ENCODE measurements at regions not wholly inside any gene's neighbourhood (a gene's known extent, or its start where the extent isn't known, plus 50 kb on each side); places are given as distances from the start of the nearest gene placed in this dataset.

DNA sequence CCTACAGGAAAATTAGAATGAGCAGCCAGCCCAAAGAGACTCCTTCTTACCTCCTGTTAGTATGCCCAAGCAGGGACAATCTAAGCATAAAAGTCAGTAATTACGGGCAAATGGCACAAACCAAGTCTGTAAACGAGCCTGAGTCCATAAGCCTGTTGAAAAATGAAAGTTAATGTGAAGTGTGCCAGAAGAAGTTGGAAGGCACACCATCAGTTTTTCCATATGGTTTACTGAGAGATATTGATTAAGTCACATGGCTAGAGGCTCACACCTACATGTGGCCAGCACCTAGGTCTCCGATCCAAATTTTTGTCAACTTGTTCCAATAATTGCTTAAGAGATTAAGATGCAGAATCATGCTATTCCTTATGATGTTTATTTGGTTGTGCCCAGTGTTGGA is 242.4 kb upstream of the CSF3R start:
- Histone ChIP-seq H3K27ac (ENCODE audit: low read depth in 1 of 2, low read length in 1 of 2) (no peak overlapping the region), H3K4me1 (ENCODE audit: control insufficient read depth in 2 of 2, insufficient read depth in 2 of 2, low read length in 2 of 2) (no peaks in the 10 kb centered on the region), H3K9me3 (ENCODE audit: control insufficient read depth in 2 of 2, insufficient read depth in 1 of 2, low read length in 1 of 2) (no peaks in the 10 kb centered on the region), H3K27me3 (ENCODE audit: control insufficient read depth in 2 of 2, insufficient read depth in 1 of 2, low read length in 1 of 2) (peaks cover 0 to 11% of the 10 kb centered on the region in 2 donors), H3K36me3 (ENCODE audit: control insufficient read depth in 2 of 2, insufficient read depth in 2 of 2, low read length in 1 of 2) (no peaks in the 10 kb centered on the region), H3K4me3 (ENCODE audit: low read length in 2 of 2) (no peak overlapping the region)
- no peak for DNase-seq (ENCODE audit: low read depth in 6 of 9, low spot score in 9 of 9)
- WGBS: 85% methylated on average over 3 of the region's 3 CpGs

DNA sequence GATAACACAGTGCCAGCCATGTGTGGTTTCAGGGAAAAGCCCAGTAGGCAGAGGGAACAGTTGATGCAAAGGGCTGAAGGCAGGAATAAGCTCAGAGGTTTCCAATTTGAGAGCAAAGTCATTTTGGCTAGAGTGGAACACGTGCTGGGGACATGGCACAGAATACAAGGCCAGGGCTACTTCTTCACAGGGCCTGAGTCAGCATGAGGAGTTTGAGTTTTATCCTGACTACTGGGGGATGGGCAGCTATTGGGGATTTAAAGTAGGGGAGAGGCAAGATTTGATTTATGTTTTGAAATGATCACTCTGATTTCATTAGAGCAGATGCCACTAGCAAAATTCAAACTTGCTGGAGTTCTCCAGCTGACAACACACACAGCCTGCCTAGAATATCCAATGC is 241.1 kb upstream of the CSF3R start:
- Histone ChIP-seq H3K36me3 (ENCODE audit: control insufficient read depth in 2 of 2, insufficient read depth in 2 of 2, low read length in 1 of 2) (no peaks in the 10 kb centered on the region), H3K4me1 (ENCODE audit: control insufficient read depth in 2 of 2, insufficient read depth in 2 of 2, low read length in 2 of 2) (no peaks in the 10 kb centered on the region), H3K27me3 (ENCODE audit: control insufficient read depth in 2 of 2, insufficient read depth in 1 of 2, low read length in 1 of 2) (peaks cover 0 to 1% of the 10 kb centered on the region in 2 donors), H3K27ac (ENCODE audit: low read depth in 1 of 2, low read length in 1 of 2) (no peak overlapping the region), H3K9me3 (ENCODE audit: control insufficient read depth in 2 of 2, insufficient read depth in 1 of 2, low read length in 1 of 2) (no peaks in the 10 kb centered on the region), H3K4me3 (ENCODE audit: low read length in 2 of 2) (no peak overlapping the region)
- WGBS: 54% methylated on average over 1 of the region's 1 CpG
- DNase-seq (ENCODE audit: low read depth in 6 of 9, low spot score in 9 of 9): no peak

GRCh38 chr1:36722871-36723270 is 240.2 kb upstream of the CSF3R start:
- 87% methylated on average over 5 of the region's 5 CpGs for WGBS
- no peak for DNase-seq (ENCODE audit: low read depth in 6 of 9, low spot score in 9 of 9)
- Histone ChIP-seq H3K9me3 (ENCODE audit: control insufficient read depth in 2 of 2, insufficient read depth in 1 of 2, low read length in 1 of 2) (no peaks in the 10 kb centered on the region), H3K36me3 (ENCODE audit: control insufficient read depth in 2 of 2, insufficient read depth in 2 of 2, low read length in 1 of 2) (no peaks in the 10 kb centered on the region), H3K4me3 (ENCODE audit: low read length in 2 of 2) (no peak overlapping the region), H3K4me1 (ENCODE audit: control insufficient read depth in 2 of 2, insufficient read depth in 2 of 2, low read length in 2 of 2) (no peaks in the 10 kb centered on the region), H3K27me3 (ENCODE audit: control insufficient read depth in 2 of 2, insufficient read depth in 1 of 2, low read length in 1 of 2) (no peaks in the 10 kb centered on the region), H3K27ac (ENCODE audit: low read depth in 1 of 2, low read length in 1 of 2) (no peak overlapping the region)

- Histone ChIP-seq H3K27me3 (ENCODE audit: control insufficient read depth in 2 of 2, insufficient read depth in 1 of 2, low read length in 1 of 2) (no peaks in the 10 kb centered on the region), H3K9me3 (ENCODE audit: control insufficient read depth in 2 of 2, insufficient read depth in 1 of 2, low read length in 1 of 2) (no peaks in the 10 kb centered on the region), H3K36me3 (ENCODE audit: control insufficient read depth in 2 of 2, insufficient read depth in 2 of 2, low read length in 1 of 2) (no peaks in the 10 kb centered on the region), H3K4me1 (ENCODE audit: control insufficient read depth in 2 of 2, insufficient read depth in 2 of 2, low read length in 2 of 2) (no peaks in the 10 kb centered on the region), H3K27ac (ENCODE audit: low read depth in 1 of 2, low read length in 1 of 2) (no peak overlapping the region), H3K4me3 (ENCODE audit: low read length in 2 of 2) (no peak overlapping the region)
- WGBS: 85% methylated on average over 6 of the region's 6 CpGs
- DNase-seq (ENCODE audit: low read depth in 6 of 9, low spot score in 9 of 9): no peak
Measured at GRCh38 chr1:36721261-36721660, 238.5 kb upstream of the CSF3R start.

- no peak for DNase-seq (ENCODE audit: low read depth in 6 of 9, low spot score in 9 of 9)
- H3K27me3 ChIP-seq (ENCODE audit: control insufficient read depth in 2 of 2, insufficient read depth in 1 of 2, low read length in 1 of 2): no peaks in the 10 kb centered on the region
- 75% methylated on average over 2 of the region's 2 CpGs for WGBS
Measured at GRCh38 chr1:36717431-36717830, 234.7 kb upstream of the CSF3R start.

DNA sequence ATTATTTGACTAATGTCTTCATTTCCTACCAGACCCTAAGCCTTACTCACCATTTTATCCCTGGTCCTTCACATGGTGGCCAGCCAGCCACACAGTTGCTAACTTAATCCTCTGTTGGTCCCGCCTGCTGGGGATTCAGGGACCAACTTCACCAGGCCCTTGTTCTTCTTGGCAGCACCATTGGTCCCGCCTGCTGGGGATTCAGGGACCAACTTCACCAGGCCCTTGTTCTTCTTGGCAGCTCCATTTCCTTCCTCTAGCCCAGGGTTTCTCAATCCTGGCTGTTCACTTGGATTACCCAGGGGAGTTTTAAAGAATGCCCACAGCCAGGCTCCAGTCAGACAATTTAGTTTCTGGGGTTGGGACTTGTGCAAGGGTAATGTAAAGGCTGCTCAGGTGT is 233.1 kb upstream of the CSF3R start:
- Histone ChIP-seq H3K4me1 (ENCODE audit: control insufficient read depth in 2 of 2, insufficient read depth in 2 of 2, low read length in 2 of 2) (no peaks in the 10 kb centered on the region), H3K9me3 (ENCODE audit: control insufficient read depth in 2 of 2, insufficient read depth in 1 of 2, low read length in 1 of 2) (no peaks in the 10 kb centered on the region), H3K4me3 (ENCODE audit: low read length in 2 of 2) (no peak overlapping the region), H3K27me3 (ENCODE audit: control insufficient read depth in 2 of 2, insufficient read depth in 1 of 2, low read length in 1 of 2) (peaks cover 0 to 3% of the 10 kb centered on the region in 2 donors), H3K27ac (ENCODE audit: low read depth in 1 of 2, low read length in 1 of 2) (no peak overlapping the region), H3K36me3 (ENCODE audit: control insufficient read depth in 2 of 2, insufficient read depth in 2 of 2, low read length in 1 of 2) (no peaks in the 10 kb centered on the region)
- 90% methylated on average over 2 of the region's 2 CpGs for WGBS
- no peak for DNase-seq (ENCODE audit: low read depth in 6 of 9, low spot score in 9 of 9)

More at GRCh38 chr1:36717431-36717830, 234.7 kb upstream of the CSF3R start:
- no peaks in the 10 kb centered on the region for H3K9me3 ChIP-seq (ENCODE audit: control insufficient read depth in 2 of 2, insufficient read depth in 1 of 2, low read length in 1 of 2)
- no peaks in the 10 kb centered on the region for H3K36me3 ChIP-seq (ENCODE audit: control insufficient read depth in 2 of 2, insufficient read depth in 2 of 2, low read length in 1 of 2)
- no peak overlapping the region for H3K27ac ChIP-seq (ENCODE audit: low read depth in 1 of 2, low read length in 1 of 2)
- no peaks in the 10 kb centered on the region for H3K4me1 ChIP-seq (ENCODE audit: control insufficient read depth in 2 of 2, insufficient read depth in 2 of 2, low read length in 2 of 2)
- no peak overlapping the region for H3K4me3 ChIP-seq (ENCODE audit: low read length in 2 of 2)

- H3K27ac ChIP-seq (ENCODE audit: low read depth in 1 of 2, low read length in 1 of 2): no peak overlapping the region
- no peaks in the 10 kb centered on the region for H3K9me3 ChIP-seq (ENCODE audit: control insufficient read depth in 2 of 2, insufficient read depth in 1 of 2, low read length in 1 of 2)
- DNase-seq (ENCODE audit: low read depth in 6 of 9, low spot score in 9 of 9): no peak
- H3K36me3 ChIP-seq (ENCODE audit: control insufficient read depth in 2 of 2, insufficient read depth in 2 of 2, low read length in 1 of 2): no peaks in the 10 kb centered on the region
- no peaks in the 10 kb centered on the region for H3K4me1 ChIP-seq (ENCODE audit: control insufficient read depth in 2 of 2, insufficient read depth in 2 of 2, low read length in 2 of 2)
- H3K4me3 ChIP-seq (ENCODE audit: low read length in 2 of 2): no peak overlapping the region
- H3K27me3 ChIP-seq (ENCODE audit: control insufficient read depth in 2 of 2, insufficient read depth in 1 of 2, low read length in 1 of 2): peaks cover 0 to 12% of the 10 kb centered on the region in 2 donors
- 71% methylated on average over 2 of the region's 2 CpGs for WGBS
Measured at GRCh38 chr1:36714301-36714700, 231.6 kb upstream of the CSF3R start.

GRCh38 chr1:36711480-36711879 is 228.8 kb upstream of the CSF3R start:
- Histone ChIP-seq H3K27me3 (ENCODE audit: control insufficient read depth in 2 of 2, insufficient read depth in 1 of 2, low read length in 1 of 2) (peaks cover 0 to 14% of the 10 kb centered on the region in 2 donors), H3K9me3 (ENCODE audit: control insufficient read depth in 2 of 2, insufficient read depth in 1 of 2, low read length in 1 of 2) (no peaks in the 10 kb centered on the region), H3K36me3 (ENCODE audit: control insufficient read depth in 2 of 2, insufficient read depth in 2 of 2, low read length in 1 of 2) (no peaks in the 10 kb centered on the region), H3K27ac (ENCODE audit: low read depth in 1 of 2, low read length in 1 of 2) (no peak overlapping the region), H3K4me1 (ENCODE audit: control insufficient read depth in 2 of 2, insufficient read depth in 2 of 2, low read length in 2 of 2) (no peaks in the 10 kb centered on the region), H3K4me3 (ENCODE audit: low read length in 2 of 2) (no peak overlapping the region)
- DNase-seq (ENCODE audit: low read depth in 6 of 9, low spot score in 9 of 9): no peak
- 21% methylated on average over 2 of the region's 2 CpGs for WGBS

DNA sequence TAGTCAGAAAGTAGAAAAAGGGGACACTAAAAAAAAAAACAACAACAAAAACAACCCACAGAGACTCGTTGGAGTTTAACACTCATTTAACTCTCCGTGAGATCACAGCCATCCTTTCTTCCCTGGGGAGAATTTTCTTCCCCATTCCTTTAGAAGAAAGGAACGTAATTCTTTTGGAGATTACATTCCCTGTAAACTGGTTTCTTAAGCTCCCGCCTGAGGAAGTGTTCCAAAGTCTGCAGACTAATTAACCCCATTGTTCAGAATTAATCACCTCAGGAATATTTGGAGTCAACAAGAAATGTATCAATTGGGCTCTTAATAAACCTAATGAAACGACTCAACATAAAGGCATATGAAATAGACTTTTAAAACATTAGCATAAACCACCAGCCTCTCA is 228.2 kb upstream of the CSF3R start:
- no peak overlapping the region for H3K4me3 ChIP-seq (ENCODE audit: low read length in 2 of 2)
- H3K27me3 ChIP-seq (ENCODE audit: control insufficient read depth in 2 of 2, insufficient read depth in 1 of 2, low read length in 1 of 2): peaks cover 0 to 15% of the 10 kb centered on the region in 2 donors
- H3K4me1 ChIP-seq (ENCODE audit: control insufficient read depth in 2 of 2, insufficient read depth in 2 of 2, low read length in 2 of 2): no peaks in the 10 kb centered on the region
- no peaks in the 10 kb centered on the region for H3K9me3 ChIP-seq (ENCODE audit: control insufficient read depth in 2 of 2, insufficient read depth in 1 of 2, low read length in 1 of 2)
- 17% methylated on average over 5 of the region's 5 CpGs for WGBS
- no peaks in the 10 kb centered on the region for H3K36me3 ChIP-seq (ENCODE audit: control insufficient read depth in 2 of 2, insufficient read depth in 2 of 2, low read length in 1 of 2)
- DNase-seq (ENCODE audit: low read depth in 6 of 9, low spot score in 9 of 9): no peak
- no peak overlapping the region for H3K27ac ChIP-seq (ENCODE audit: low read depth in 1 of 2, low read length in 1 of 2)

Measured in thymus (tissue), 11 donors.